HG03064 (cell line): ENCODE measurements at regions not wholly inside any gene's neighbourhood (a gene's known extent, or its start where the extent isn't known, plus 50 kb on each side); places are given as distances from the start of the nearest gene placed in this dataset.
"Not testable (repeated sequence)": the region's sequence is repeated elsewhere in the genome, so short reads cannot be mapped to it uniquely, and the experiment has no call there.

ENCODE experiments used
- ATAC-seq: cut with Tn5 transposase; IDR thresholded peaks from one replicate; pipeline ENCODE4 v1.9.1; 2021; ENCODE audit warnings: low read depth; ENCODE audit not compliant: unreplicated experiment

DNA sequence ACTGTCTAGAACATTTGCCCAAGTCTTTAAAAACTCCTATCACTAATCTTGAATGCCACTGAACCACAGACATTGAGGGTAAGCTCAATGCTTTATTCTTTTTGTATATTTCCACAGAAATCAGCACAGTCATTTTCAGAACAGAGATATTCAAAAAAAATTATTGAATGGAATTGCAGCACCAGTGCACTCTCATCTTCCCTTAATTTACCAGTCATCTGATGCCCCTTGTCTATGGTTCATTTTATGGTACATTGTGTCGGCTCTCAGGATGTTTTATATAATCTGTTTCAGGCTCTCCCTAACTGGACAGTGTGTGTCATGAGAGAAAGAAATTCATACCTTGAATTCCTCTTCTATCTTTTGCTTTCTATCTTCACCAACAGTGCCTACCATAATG lies 158.4 kb upstream of the NR4A3 start:
- no peak for ATAC-seq

DNA sequence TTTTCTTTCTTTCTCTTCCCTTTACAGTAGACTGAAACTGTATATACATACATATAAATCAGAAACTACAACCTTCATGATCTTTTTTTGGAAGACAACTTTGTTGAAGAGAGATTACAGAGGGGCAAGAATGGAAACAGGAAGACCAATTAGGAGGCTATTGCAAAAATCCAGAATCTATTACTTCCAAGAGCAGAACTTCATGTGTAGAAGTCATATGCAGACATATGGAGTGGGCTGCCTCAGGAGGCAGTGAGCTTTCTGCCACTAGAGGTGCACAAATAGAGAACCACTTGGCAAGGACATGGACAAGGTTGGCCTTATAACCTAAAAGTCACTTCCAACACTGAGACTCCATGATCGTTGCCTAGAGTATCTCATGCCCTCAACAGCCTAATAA lies 157.8 kb upstream of the NR4A3 start:
- no peak for ATAC-seq

DNA sequence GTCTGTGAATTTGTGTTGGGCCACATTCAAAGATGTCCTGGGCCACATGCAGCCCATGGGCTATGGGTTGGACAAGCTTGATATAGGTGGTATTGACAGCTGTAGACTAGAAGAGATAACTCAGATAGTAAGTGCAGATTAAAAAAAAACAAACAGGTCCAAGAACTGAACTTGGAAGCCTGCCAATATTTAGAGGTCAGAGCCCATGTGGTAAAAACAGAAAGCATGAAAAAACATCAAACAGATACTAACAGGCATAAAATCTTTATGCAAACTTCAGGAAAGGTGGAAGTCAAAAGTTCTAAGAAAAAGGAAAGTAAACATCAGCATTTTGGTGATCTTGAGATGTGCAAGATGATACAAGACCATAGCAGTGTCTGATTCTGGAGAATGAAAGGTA lies 155.1 kb upstream of the NR4A3 start:
- no peak for ATAC-seq

DNA sequence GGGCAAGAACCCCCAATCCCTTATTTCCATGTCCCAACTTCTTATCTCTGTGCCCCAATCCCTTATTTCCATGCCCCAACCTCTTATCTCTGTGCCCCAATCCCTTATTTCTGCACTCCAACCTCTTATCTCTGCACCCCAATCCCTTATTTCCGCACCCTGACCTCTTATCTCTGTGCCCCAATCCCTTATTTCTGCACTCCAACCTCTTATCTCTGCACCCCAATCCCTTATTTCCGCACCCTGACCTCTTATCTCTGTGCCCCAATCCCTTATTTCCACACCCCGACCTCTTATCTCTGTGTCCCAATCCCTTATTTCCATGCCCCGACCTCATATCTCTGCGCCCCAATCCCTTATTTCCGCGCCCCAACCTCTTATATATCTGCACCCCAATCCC lies 150.8 kb upstream of the NR4A3 start:
- not testable (repeated sequence) for ATAC-seq

DNA sequence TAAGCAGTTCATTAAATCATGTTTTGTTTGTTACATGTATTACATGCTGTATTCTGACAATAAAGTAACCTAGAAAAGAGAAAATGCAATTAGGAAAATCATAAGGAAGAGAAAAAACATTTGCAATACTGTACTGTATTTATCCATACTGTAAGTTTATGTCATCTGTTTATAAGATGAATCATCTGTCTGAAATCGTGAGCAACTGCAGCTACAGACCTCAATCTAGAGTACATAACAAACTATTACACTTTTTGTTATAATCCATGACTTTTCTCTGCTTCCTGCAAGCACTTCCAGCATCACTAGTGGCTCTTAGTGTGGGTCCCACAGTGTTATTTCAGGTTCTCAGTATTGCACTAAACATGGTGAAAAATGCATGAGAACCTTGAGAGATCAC lies 144.4 kb upstream of the NR4A3 start:
- ATAC-seq = no peak

DNA sequence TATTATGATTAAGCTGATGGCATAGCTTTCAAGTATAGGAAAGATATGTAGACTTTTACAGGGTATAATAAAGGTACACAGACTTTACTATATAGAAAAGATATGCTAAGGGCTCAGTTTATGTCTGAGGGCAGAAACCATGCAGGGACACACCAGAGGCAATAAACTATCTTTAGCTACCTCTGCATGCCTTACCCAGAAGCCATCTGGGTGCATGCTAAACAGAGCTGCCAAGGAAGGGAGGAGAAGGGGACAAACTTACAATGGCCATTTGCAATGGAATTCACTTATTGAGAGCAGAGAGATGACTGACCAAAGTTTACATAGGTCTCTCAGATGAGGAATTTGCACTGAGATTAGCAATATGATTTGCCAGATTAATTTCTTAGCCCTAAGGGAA lies 143.1 kb upstream of the NR4A3 start:
- no peak for ATAC-seq

DNA sequence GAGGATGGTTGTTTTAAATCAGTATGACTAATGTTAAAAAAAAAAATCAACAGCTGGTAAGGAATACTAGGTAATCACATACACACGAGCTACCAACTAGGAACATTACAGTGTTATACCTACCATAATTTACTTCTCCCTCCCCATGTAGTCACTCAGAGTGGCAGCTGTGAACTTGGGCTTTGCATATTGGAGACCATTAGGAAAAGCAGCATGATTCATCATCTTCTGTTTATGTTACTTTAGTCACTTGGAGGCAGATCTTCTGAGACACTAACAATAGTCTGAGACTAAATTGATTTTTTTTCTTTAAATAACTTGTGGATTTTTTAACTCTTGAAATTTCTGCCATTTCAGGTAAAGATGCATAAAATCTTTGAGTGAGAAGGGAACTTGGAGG lies 141.5 kb upstream of the NR4A3 start:
- ATAC-seq = no peak

DNA sequence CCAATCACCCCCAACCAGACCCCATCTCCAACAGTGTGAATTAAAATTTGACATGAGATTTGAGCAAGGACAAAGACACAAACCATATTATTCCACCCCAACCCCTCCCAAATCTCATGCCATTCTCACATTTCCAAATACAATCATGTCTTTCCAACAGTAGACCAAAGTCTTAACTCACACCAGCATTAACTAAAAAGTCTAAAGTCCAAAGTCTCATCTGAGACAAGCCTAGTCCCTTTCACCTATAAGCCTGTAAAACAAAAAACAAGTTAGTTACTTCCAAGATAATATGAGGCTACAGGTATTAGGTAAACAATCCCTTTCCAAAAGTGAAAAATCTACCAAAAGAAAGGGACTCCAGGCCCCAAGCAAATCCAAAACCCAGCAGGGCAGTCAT lies 140.6 kb upstream of the NR4A3 start:
- ATAC-seq = no peak

DNA sequence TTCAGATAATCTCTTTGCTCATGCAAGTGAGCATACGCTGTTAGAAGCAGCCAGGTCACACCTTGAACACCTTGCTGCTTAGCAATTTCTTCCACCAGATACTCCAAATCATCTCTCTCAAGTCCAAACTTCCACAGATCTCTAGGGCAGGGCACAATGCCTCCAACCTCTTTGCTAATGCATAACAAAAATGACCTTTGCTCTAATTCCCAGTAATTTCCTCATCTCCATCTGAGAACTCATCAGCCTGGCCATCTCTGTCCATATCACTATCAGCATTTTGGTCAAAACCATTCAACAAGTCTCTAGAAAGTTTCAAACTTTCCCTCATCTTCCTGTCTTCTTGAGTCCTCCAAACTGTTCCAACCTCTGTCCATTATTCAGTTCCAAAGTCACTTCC lies 139.3 kb upstream of the NR4A3 start:
- ATAC-seq = no peak

DNA sequence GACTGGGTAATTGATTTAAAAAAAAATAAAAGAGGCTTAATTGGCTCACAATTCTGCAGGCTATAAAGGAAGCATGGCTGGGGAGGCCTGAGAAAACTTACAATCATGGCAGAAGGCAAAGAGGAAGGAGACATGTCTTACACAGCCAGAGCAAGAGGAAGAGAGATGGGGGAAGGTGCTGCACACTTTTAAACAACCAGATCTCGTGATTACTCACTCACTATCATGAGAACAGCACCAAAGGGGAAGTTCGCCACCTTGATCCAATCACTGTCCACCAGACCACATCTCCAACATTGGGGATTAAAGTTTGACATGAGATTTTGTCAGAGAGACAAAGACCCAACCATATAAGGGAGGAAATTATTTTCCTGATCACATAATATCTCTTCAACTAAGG lies 138.8 kb upstream of the NR4A3 start:
- no peak for ATAC-seq

DNA sequence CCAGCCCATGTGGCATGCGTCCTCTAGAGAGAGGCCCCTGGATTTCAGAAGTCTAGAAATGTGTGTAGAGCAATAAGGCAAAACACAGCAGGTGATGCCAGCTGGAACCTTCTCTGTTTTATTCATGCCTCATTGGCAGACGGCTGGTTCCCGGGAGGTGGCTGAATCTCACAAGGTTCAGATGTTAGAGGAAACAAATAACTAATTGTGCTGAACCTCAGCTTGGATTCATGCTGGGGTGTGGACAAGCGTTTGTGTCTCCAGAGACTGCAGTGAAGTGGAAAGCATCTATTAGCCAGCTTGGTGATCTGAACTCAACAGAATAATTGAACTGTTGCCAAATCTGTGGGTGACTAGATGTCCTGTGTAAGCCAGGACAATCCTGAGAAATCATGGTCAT lies 131.1 kb upstream of the NR4A3 start:
- ATAC-seq = no peak

DNA sequence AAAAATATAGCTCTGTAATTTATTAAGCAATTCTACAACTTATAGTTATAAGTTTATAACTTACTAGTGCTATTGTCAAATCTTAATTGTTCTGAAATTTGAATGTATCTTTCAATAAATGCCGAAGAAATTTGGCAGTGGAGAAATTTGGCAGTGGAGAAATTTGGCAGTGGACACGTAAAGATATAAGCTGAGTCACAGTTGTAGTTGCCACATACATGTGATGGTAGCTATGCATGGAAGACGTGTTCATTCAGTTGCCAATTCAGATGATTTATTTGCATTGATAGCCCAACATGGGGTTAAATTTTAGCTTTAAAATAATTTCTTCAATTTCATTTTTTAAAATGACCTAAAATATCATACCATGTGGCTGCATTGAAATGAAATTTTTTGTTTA lies 127.8 kb upstream of the NR4A3 start:
- no peak for ATAC-seq

DNA sequence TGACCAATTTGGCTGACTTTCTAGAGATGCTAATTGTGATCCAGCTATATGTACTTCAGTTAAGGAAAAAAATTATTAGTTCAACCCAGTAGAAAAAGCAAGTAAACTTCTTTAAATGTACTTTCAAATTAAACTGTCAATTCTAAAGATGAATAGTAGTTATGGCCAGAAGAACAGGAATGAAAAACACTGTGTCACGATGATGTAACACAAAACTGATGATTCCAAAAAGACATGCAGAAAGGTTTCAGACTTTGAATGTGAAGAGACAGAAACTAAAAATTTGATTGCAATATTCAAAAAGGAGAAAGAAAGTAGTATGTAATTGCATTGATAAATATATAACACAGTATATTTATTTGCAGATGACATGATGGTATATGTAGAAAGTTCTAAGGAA lies 127.3 kb upstream of the NR4A3 start:
- no peak for ATAC-seq

DNA sequence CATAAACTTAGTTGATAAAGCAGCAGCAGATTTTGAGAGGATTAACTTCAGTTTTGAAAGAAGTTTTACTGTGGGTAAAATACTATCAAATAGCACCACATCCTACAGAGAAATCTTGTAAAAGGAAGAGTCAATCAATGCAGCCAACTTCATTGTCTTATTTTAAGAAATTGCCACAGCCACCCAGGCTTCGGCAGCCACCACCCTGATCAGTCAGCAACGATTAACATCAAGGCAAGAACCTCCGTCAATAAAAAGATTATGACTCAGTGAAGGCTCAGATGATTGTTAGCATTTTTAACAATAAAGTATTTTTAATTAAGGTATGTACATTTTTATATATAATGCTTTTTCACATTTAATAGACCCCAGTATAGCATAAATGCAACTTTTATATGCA lies 122.3 kb upstream of the NR4A3 start:
- ATAC-seq = no peak

DNA sequence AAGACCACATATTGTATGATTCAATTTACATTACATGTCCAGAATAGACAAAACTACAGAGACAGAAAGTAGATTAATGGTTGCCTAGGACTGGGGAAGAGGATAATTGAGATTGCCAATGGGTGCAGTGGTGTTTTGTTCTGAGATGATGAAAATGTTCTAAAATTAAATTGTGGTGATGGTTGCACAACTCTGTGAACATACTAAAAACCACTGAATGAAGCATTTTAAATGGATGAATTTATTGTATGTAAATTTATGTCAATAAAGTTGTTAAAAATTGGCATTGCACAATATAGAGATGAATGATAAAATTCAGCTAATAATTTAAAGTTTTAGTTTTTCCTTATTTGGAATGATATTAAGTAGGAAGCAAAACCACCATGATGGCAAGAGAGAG lies 109.5 kb upstream of the NR4A3 start:
- no peak for ATAC-seq

DNA sequence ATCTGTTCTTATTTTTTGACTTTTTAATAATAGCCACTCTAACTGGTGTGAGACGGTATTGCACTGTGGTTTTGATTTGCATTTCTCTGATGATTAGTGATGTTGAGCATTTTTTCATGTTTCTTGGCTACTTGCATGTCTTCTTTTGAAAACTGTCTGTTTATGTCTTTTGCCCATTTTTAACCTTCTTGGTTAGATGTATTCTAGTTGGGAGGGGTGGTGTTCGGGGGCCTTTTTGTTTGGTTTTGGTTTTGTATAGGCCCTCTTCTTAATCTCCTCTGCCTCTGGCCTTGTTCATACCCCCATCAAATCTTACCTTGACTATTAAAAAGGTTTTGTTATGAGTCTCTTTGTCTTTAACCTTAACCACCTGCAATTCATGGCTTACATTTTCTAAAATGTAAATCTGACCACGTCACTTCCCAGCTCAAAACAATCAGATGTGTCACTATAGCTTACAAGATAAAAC lies 107.8 kb upstream of the NR4A3 start:
- ATAC-seq = no peak

DNA sequence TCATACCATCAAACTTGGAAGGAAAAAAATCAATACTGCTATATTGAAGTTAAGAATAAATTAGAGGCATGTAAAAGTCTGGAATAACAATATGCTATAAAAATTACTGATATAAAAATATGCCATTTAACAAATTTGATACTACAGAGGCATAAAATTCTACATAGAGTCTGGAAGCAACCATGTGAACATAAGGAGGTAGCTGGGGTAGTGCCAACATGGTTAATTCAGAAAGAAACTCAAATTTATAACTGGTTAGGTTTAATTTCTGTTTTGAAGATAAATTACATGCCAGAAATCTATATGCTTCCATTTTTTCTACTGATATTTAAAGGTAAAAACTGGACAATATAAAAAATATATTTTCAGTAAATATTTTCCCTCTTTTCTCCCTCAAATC lies 103.1 kb upstream of the NR4A3 start:
- ATAC-seq = no peak

DNA sequence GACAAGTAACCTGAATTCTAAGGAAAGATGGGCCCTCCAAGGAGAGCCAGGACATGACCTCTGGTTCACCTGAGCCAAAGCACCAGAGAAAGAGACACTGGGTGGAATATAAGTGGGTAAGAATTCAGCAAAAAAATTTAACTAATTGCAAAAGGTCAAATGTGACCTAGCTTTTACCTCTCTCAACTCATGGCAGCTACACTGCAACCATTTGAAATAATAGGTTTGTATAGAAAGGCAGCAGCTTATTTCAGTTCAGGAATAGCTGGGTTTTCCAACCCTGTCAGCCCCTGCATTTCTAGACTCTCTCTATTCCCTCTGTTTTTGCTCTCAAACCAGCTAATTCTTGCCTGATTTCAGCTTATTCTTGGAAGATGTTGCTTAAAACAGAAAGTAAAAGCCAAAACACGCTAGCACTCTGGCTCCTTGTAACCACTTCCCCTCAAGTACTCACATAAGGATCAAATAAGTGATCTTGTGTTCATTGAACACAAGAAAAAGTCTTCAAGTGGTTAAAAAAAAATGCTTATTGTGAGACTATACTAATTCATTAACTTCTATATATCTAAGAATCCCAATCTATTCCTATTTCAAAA lies 101.1 kb upstream of the NR4A3 start:
- peak; percentile 79 for ATAC-seq

DNA sequence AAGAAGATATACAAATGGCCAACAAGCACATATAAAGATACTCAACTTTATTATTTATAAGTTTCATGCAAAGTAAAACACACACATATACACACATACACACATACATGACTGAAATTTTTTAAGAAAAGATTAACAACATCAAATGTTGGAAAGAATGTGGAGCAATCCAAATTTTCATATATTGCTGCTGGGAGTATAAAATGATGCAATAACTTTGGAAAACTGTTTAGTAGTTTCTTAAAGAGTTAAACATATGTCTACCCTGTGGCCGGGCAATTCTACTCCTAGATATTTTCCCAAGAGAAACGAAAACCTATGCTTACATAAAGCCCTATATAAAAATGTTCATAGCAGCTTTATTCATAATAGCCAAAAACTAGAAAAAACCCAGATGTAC lies 99.8 kb upstream of the NR4A3 start:
- ATAC-seq = no peak

DNA sequence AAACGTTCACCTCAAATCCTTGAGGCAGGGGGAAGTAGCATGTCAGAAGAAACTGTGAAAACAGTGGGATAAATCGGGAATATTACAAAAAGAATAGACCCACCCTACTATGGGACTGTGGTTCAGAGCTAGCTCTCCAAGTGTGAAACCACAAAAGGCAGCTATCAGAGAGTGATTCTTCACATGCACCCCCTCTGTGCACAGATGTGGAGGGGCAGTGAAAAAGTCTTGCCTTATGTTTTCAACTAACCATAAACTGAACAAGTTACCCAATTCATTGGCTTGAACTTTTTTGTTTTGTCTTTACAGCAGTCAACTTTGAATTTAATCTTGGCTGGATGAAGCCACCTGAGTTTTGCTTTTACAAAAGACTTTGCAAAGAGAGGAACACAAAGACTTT lies 98.8 kb upstream of the NR4A3 start:
- no peak for ATAC-seq

DNA sequence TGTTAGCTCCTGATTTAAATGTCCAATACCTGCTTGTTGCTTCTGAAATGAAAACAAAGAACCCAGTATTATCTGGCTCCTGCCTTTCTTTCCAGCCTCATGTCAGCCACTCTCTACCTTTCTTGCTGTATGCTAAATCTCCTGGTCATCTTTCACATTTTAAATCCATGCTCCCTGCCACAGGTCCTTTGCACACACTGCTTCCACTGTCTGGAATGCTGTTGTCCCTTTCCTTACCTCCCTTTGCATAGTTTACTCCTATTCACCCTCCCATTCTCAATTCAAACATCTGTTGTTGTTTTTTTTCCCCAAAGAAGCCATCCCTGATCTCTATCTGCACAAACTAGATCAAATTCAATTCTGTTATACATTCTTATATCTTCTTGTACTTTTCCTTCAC lies 97.0 kb upstream of the NR4A3 start:
- no peak for ATAC-seq

DNA sequence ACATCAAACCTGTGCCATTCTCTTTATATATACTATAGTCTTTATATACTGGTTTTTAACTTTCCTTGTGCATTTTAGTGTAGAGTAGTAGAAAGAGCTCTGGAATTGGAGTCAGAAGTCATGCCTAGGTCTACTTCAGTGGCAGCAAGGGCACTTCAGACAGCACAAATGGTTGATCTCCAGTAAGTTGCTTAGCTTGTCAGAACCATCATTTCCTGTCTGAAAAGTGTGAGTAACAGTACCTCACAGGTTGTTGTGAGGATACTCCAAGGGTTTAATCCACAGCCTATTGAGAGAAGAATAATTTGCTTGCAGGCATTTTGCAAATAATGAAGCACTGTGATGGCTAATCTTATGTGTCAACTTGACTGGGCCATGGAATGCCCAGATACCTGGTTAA lies 95.8 kb upstream of the NR4A3 start:
- no peak for ATAC-seq

DNA sequence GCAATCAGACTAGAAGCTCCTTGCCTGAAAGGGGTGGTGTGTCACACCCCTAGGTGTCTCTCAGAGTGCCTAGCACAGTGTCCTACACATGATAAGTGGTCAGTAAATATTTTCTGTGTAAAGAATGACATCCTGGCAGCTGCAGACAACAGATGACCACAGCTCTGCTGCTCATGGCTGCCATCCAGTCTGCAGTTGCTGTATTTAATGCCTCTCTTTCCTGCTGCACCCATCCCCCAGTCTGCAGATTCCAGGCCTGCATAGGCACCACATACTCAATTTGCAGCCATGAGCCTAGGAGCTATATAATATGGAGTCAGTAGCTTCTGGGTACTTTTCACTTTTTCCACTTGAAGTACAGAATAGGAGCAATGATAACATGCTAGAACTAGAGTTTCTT lies 94.9 kb upstream of the NR4A3 start:
- no peak for ATAC-seq
